Upper lobe of right lung (tissue), 1 donor: ENCODE measurements at regions not wholly inside any gene's neighbourhood (a gene's known extent, or its start where the extent isn't known, plus 50 kb on each side); places are given as distances from the start of the nearest gene placed in this dataset.

Experiments
- ATAC-seq: fragments of 200-7000 bp; cut with Tn5 transposase; one replicate; pipeline ENCODE4 v1.9.1; 2020; ENCODE audit warnings: mild to moderate bottlenecking, moderate library complexity
- DNase-seq: peaks from one replicate; pipeline ENCODE4 v3.0.0-alpha.2; 2020
- H3K27ac ChIP-seq: fragments of 200-600 bp; one replicate; pipeline ENCODE4 v1.8.0; 2022
- H3K27me3 ChIP-seq: fragments of 200-600 bp; one replicate; pipeline ENCODE4 v1.8.0; 2022; ENCODE audit warnings: mild to moderate bottlenecking
- H3K36me3 ChIP-seq: fragments of 200-600 bp; one replicate; pipeline ENCODE4 v1.8.0; 2022
- H3K4me1 ChIP-seq: fragments of 200-600 bp; one replicate; pipeline ENCODE4 v1.8.0; 2022
- H3K4me3 ChIP-seq: fragments of 200-600 bp; one replicate; pipeline ENCODE4 v1.8.0; 2022; ENCODE audit warnings: mild to moderate bottlenecking
- H3K9me3 ChIP-seq: fragments of 200-600 bp; one replicate; pipeline ENCODE4 v1.8.0; 2022
- CTCF ChIP-seq: fragments of 200-600 bp; IDR thresholded peaks from one replicate; pipeline ENCODE4 v1.8.0; 2022; ENCODE audit warnings: antibody characterized with exemption
- intact Hi-C: fragments of 100-400 bp; cut with DNase I; formaldehyde crosslinking; loops from one replicate; pipeline ENCODE4 v1.11.0; 2022
- donor health status: DM: no; HTN: yes; CAD: no; lungs with severe emphysema.

GRCh38 chr7:22651036-22651435, 76.0 kb upstream of the IL6 start:
- ATAC-seq: no peak
- TF ChIP-seq CTCF: no peak
- no peaks in the 10 kb centered on the region for H3K27me3 ChIP-seq

DNA sequence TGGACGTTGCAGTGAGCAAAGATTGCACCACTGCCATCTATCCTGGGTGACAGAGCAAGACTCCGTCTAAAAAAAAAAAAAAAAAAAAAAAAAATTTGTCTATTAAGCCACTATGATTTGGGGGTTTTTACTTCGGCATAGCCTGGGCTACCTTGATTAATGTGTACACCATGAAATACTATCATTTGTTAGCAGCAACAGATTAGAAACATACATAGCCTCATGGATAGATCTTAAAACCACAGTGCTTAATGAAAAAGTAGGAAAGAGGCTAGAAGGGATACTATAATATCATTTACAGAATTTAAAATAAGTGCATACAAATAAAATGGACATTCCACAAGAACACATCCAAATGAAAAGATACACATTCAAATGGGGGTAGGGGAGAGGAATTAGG, 77.3 kb upstream of the IL6 start:
- intact Hi-C loops: no loop called here
- H3K36me3 ChIP-seq: no peaks in the 10 kb centered on the region
- no peak for TF ChIP-seq CTCF
- no peak overlapping the region for H3K27ac ChIP-seq
- no peaks in the 10 kb centered on the region for H3K27me3 ChIP-seq
- no peaks in the 10 kb centered on the region for H3K4me1 ChIP-seq
- H3K4me3 ChIP-seq: no peak overlapping the region
- DNase-seq (no peak), ATAC-seq (no peak)
- peaks cover 15% of the 10 kb centered on the region for H3K9me3 ChIP-seq

More at GRCh38 chr7:22651036-22651435, 76.0 kb upstream of the IL6 start:
- Histone ChIP-seq H3K9me3 (peaks cover 6% of the 10 kb centered on the region), H3K4me1 (no peaks in the 10 kb centered on the region), H3K27ac (no peak overlapping the region), H3K36me3 (no peaks in the 10 kb centered on the region), H3K4me3 (no peak overlapping the region)
- intact Hi-C loops: no loop called here
- DNase-seq: no peak

- Histone ChIP-seq H3K9me3 (peaks cover 15% of the 10 kb centered on the region), H3K4me1 (no peaks in the 10 kb centered on the region), H3K4me3 (no peak overlapping the region), H3K36me3 (no peaks in the 10 kb centered on the region), H3K27me3 (no peaks in the 10 kb centered on the region), H3K27ac (no peak overlapping the region)
- DNase-seq: no peak
- ATAC-seq: no peak
- no peak for TF ChIP-seq CTCF
- intact Hi-C loops: no loop called here
Observed at GRCh38 chr7:22647451-22648257, 79.3 kb upstream of the IL6 start.

DNA sequence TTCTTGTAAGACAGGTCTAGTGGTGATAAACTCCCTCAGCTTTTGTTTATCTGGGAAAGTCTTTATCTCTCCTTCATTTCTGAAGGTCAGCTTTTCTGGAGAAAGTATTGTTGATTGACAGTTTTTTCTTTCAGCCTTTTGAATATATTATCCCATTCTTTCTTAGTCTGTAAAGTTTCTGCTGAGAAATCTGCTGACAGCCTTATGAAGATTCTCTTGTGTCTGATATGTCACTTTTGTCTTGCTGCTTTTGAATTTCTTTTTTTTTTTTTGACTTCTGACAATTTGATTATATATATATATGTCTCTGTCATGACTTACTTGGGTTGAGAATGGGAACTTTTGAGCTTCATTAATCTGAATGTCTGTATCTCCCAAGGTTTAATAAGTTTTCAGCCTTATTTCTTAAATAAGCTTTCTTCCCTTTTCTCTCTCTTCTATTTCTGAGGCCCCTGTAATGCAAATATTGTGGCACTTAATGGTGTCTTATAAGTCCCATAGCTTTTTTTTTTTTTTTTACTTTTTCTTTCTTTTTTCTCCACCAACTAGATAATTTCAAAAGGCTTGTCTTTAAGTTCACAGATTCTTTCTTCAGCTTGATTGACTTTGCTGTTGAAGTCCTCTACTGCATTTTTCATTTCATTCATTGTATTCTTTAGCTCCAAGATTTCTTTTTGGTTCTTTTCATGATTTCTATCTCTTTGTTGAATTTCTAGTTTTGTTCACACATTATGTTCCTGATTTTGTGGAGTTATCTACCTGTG, 81.4 kb upstream of the IL6 start:
- intact Hi-C loops: no loop called here
- no peaks in the 10 kb centered on the region for H3K36me3 ChIP-seq
- no peak for TF ChIP-seq CTCF
- no peak overlapping the region for H3K27ac ChIP-seq
- ATAC-seq (no peak), DNase-seq (no peak)
- no peaks in the 10 kb centered on the region for H3K4me1 ChIP-seq
- peaks cover 28% of the 10 kb centered on the region for H3K9me3 ChIP-seq
- H3K27me3 ChIP-seq: no peaks in the 10 kb centered on the region
- H3K4me3 ChIP-seq: no peak overlapping the region

- intact Hi-C loops: no loop called here
- H3K27ac ChIP-seq: no peak overlapping the region
- no peak overlapping the region for H3K4me3 ChIP-seq
- H3K36me3 ChIP-seq: no peaks in the 10 kb centered on the region
- DNase-seq (no peak), ATAC-seq (no peak)
- no peaks in the 10 kb centered on the region for H3K27me3 ChIP-seq
- TF ChIP-seq CTCF: no peak
- no peaks in the 10 kb centered on the region for H3K4me1 ChIP-seq
- H3K9me3 ChIP-seq: peaks cover 28% of the 10 kb centered on the region
Observed at GRCh38 chr7:22642454-22642853, 84.5 kb upstream of the IL6 start.
